ENCODE measurements at regions not wholly inside any gene's neighbourhood (a gene's known extent, or its start where the extent isn't known, plus 50 kb on each side); places are given as distances from the start of the nearest gene placed in this dataset.

DNA sequence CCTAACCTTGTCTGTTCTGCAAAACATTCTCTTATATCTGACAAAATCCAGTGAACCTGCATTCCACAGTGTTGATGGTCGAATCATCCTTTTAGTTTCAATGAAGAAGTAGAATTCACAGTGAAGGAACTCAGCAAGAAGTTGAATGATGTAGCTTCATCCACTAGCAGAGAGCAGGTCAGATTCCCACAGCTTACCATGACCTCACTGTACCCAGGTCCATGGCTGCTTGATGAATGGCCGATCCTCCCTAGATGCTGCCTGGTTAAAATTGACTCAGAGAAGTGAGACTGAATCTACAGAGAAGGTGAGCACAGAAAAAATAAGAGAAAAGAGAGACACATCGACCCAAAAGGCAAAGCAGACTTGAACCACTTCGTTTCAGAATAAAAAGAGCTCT lies 906.0 kb upstream of the CHAC2 start:
- Histone ChIP-seq H3K27ac (no peak overlapping the region), H3K36me3 (no peaks in the 10 kb centered on the region), H3K4me1 (ENCODE audit: control insufficient read depth in 1 of 2, low read depth in 2 of 2) (no peaks in the 10 kb centered on the region), H3K4me3 (no peak overlapping the region), H3K9me3 (no peaks in the 10 kb centered on the region), H3K27me3 (replicated peaks; ENCODE audit: insufficient read depth) (no peaks in the 10 kb centered on the region)
- TF ChIP-seq, protein P1, sequence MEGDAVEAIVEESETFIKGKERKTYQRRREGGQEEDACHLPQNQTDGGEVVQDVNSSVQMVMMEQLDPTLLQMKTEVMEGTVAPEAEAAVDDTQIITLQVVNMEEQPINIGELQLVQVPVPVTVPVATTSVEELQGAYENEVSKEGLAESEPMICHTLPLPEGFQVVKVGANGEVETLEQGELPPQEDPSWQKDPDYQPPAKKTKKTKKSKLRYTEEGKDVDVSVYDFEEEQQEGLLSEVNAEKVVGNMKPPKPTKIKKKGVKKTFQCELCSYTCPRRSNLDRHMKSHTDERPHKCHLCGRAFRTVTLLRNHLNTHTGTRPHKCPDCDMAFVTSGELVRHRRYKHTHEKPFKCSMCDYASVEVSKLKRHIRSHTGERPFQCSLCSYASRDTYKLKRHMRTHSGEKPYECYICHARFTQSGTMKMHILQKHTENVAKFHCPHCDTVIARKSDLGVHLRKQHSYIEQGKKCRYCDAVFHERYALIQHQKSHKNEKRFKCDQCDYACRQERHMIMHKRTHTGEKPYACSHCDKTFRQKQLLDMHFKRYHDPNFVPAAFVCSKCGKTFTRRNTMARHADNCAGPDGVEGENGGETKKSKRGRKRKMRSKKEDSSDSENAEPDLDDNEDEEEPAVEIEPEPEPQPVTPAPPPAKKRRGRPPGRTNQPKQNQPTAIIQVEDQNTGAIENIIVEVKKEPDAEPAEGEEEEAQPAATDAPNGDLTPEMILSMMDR (IDR thresholded peaks at IDR 0.05): no peak
- DNase-seq (ENCODE audit: low spot score) (no peak), ATAC-seq (ENCODE audit: insufficient number of reproducible peaks, low FRiP score, low read depth) (no peak)

- Histone ChIP-seq H3K4me3 (no peak overlapping the region), H3K4me1 (ENCODE audit: control insufficient read depth in 1 of 2, low read depth in 2 of 2) (no peaks in the 10 kb centered on the region), H3K27ac (no peak overlapping the region), H3K36me3 (no peaks in the 10 kb centered on the region), H3K9me3 (no peaks in the 10 kb centered on the region), H3K27me3 (replicated peaks; ENCODE audit: insufficient read depth) (no peaks in the 10 kb centered on the region)
- TF ChIP-seq, protein P1 (IDR thresholded peaks at IDR 0.05): no peak
- DNase-seq (ENCODE audit: low spot score) (no peak), ATAC-seq (ENCODE audit: insufficient number of reproducible peaks, low FRiP score, low read depth) (no peak)
Observed at GRCh38 chr2:52859065-52859464, 908.5 kb upstream of the CHAC2 start.

GRCh38 chr2:52857722-52858121 lies 909.9 kb upstream of the CHAC2 start:
- H3K4me3 ChIP-seq: no peak overlapping the region
- H3K4me1 ChIP-seq (ENCODE audit: control insufficient read depth in 1 of 2, low read depth in 2 of 2): no peaks in the 10 kb centered on the region
- no peaks in the 10 kb centered on the region for H3K9me3 ChIP-seq
- DNase-seq (ENCODE audit: low spot score) (no peak), ATAC-seq (ENCODE audit: insufficient number of reproducible peaks, low FRiP score, low read depth) (no peak)
- TF ChIP-seq, protein P1 (IDR thresholded peaks at IDR 0.05): no peak
- H3K27me3 ChIP-seq (replicated peaks; ENCODE audit: insufficient read depth): no peaks in the 10 kb centered on the region
- no peak overlapping the region for H3K27ac ChIP-seq
- H3K36me3 ChIP-seq: no peaks in the 10 kb centered on the region

GRCh38 chr2:52852006-52852405 lies 915.6 kb upstream of the CHAC2 start:
- Histone ChIP-seq H3K36me3 (no peaks in the 10 kb centered on the region), H3K27me3 (replicated peaks; ENCODE audit: insufficient read depth) (no peaks in the 10 kb centered on the region), H3K4me1 (ENCODE audit: control insufficient read depth in 1 of 2, low read depth in 2 of 2) (no peaks in the 10 kb centered on the region), H3K9me3 (no peaks in the 10 kb centered on the region), H3K27ac (no peak overlapping the region), H3K4me3 (no peak overlapping the region)
- TF ChIP-seq, protein P1 (IDR thresholded peaks at IDR 0.05): no peak
- no peak for DNase-seq (ENCODE audit: low spot score)
- no peak for ATAC-seq (ENCODE audit: insufficient number of reproducible peaks, low FRiP score, low read depth)

GRCh38 chr2:52844701-52845423 lies 922.7 kb upstream of the CHAC2 start:
- Histone ChIP-seq H3K4me3 (no peak overlapping the region), H3K4me1 (ENCODE audit: control insufficient read depth in 1 of 2, low read depth in 2 of 2) (no peaks in the 10 kb centered on the region), H3K27ac (no peak overlapping the region), H3K36me3 (no peaks in the 10 kb centered on the region), H3K27me3 (replicated peaks; ENCODE audit: insufficient read depth) (no peaks in the 10 kb centered on the region), H3K9me3 (no peaks in the 10 kb centered on the region)
- TF ChIP-seq, protein P1 (IDR thresholded peaks at IDR 0.05): no peak
- DNase-seq (ENCODE audit: low spot score) (no peak), ATAC-seq (ENCODE audit: insufficient number of reproducible peaks, low FRiP score, low read depth) (no peak)

All from thoracic aorta (tissue), 2 donors.